HG03045 (cell line): ENCODE measurements at regions not wholly inside any gene's neighbourhood (a gene's known extent, or its start where the extent isn't known, plus 50 kb on each side); places are given as distances from the start of the nearest gene placed in this dataset.

Experiments used
- ATAC-seq: cut with Tn5 transposase; IDR thresholded peaks from one replicate; pipeline ENCODE4 v1.9.1; 2021; ENCODE audit warnings: mild to moderate bottlenecking, moderate library complexity; ENCODE audit not compliant: unreplicated experiment

- no peak for ATAC-seq
Measured at GRCh38 chr6:170163405-170164170, 127.3 kb downstream of the DLL1 start.

GRCh38 chr6:170162775-170163404 lies 128.0 kb downstream of the DLL1 start:
- ATAC-seq: no peak

- ATAC-seq: no peak
Measured at GRCh38 chr6:170162011-170162774, 128.7 kb downstream of the DLL1 start.

GRCh38 chr6:170160628-170161611 lies 130.0 kb downstream of the DLL1 start:
- ATAC-seq: no peak

- ATAC-seq: no peak
Measured at GRCh38 chr6:170160031-170160627, 130.7 kb downstream of the DLL1 start.

GRCh38 chr6:170159022-170159965 lies 131.6 kb downstream of the DLL1 start:
- no peak for ATAC-seq

- no peak for ATAC-seq
Measured at GRCh38 chr6:170158296-170159021, 132.4 kb downstream of the DLL1 start.

- ATAC-seq: no peak
Measured at GRCh38 chr6:170157567-170158218, 133.2 kb downstream of the DLL1 start.

GRCh38 chr6:170156448-170157375 lies 134.2 kb downstream of the DLL1 start:
- ATAC-seq: no peak

GRCh38 chr6:170155464-170156196 lies 135.2 kb downstream of the DLL1 start:
- no peak for ATAC-seq

- ATAC-seq: no peak
Measured at GRCh38 chr6:170153436-170154319, 137.2 kb downstream of the DLL1 start.

- no peak for ATAC-seq
Measured at GRCh38 chr6:170152989-170153388, 137.9 kb downstream of the DLL1 start.

- no peak for ATAC-seq
Measured at GRCh38 chr6:170152124-170152926, 138.6 kb downstream of the DLL1 start.

GRCh38 chr6:170151804-170152123 lies 139.1 kb downstream of the DLL1 start:
- no peak for ATAC-seq
